Cardiac fibroblast (primary cell): ENCODE measurements at regions not wholly inside any gene's neighbourhood (a gene's known extent, or its start where the extent isn't known, plus 50 kb on each side); places are given as distances from the start of the nearest gene placed in this dataset.
A peak's percentile ranks its signal among the peaks of the same experiment; 100 is the strongest.

Source experiments
- DNase-seq, 2 donors: peaks; one replicate each; pipeline versions ENCODE4 v3.0.0 to v3.0.0-alpha.2; 2010; ENCODE audit warnings: low read depth in 2 of 2
- H3K4me3 ChIP-seq, 2 donors: replicated peaks in 1 of 2; 1 replicate in 1 of 2; 2 replicates in 1 of 2; pipeline ENCODE4 v1.5.1; 2011; ENCODE audit warnings: low read depth in 2 of 2, low read length in 2 of 2, mild to moderate bottlenecking in 2 of 2, moderate library complexity in 1 of 2
- TF ChIP-seq, protein P1 (sequence below): IDR thresholded peaks from one replicate; pipeline ENCODE4 v1.5.1; 2011; ENCODE audit warnings: low read depth, mild to moderate bottlenecking, low read length, inconsistent platforms

DNA sequence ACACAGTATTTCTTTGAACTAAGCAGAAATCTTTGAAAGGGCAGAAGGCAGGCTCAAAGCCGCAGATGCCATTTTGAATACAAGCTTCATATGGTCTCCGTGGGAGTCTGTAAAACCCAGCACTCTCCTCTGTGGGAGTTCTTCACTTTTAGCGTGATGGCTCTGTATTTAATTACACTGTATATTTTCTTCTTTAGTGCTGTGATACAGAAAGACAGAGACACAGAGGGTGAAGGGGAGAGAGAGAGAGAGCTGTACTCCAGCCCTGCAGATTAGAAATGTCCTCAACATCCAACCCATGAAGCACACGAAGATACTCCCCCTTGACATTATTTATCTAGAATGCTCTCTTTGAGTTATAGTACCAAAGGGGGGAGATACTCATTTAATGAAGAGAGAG lies 752.6 kb upstream of the NR2F2 start:
- no peak for DNase-seq
- no peak overlapping the region for H3K4me3 ChIP-seq
- TF ChIP-seq, protein P1, sequence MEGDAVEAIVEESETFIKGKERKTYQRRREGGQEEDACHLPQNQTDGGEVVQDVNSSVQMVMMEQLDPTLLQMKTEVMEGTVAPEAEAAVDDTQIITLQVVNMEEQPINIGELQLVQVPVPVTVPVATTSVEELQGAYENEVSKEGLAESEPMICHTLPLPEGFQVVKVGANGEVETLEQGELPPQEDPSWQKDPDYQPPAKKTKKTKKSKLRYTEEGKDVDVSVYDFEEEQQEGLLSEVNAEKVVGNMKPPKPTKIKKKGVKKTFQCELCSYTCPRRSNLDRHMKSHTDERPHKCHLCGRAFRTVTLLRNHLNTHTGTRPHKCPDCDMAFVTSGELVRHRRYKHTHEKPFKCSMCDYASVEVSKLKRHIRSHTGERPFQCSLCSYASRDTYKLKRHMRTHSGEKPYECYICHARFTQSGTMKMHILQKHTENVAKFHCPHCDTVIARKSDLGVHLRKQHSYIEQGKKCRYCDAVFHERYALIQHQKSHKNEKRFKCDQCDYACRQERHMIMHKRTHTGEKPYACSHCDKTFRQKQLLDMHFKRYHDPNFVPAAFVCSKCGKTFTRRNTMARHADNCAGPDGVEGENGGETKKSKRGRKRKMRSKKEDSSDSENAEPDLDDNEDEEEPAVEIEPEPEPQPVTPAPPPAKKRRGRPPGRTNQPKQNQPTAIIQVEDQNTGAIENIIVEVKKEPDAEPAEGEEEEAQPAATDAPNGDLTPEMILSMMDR, result no peak

DNA sequence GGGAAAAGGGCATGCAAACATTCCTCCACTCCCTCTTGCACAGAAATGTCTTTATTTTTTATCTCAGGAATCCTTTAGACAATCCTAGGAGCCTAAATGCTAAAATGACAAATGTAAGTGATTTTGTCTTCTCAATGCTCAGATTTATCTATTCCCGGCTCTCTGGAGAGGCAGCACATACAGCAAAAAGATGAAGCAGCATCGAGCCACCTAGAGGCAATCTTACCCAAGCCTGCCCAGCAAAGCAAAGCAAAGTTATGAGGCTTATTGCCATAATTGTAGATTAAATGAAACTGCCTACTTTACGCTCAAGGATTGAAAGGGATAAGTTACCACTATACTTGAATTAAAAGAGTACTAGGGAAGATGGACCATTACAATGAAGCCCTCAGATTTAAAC lies 750.4 kb upstream of the NR2F2 start:
- TF ChIP-seq, protein P1, result no peak
- H3K4me3 ChIP-seq, result no peak overlapping the region
- DNase-seq, result no peak

DNA sequence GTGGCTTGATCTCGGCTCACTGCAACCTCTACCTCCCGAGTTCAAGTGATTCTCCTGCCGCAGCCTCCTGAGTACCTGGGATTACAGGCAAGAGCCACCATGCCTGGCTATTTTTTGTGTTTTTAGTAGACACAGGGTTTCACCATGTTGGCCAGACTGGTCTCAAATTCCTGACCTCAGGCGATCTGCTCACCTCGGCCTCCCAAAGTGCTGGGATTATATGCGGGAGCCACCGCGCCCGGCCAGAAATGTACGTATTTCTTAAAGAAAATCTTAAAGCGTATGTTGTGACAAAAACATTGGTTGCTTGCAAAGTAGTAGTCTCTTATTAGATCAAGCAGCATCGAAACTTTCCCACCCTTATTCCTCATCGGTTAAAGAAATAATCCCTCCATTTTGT lies 748.9 kb upstream of the NR2F2 start:
- TF ChIP-seq, protein P1, result no peak
- H3K4me3 ChIP-seq, result no peak overlapping the region
- DNase-seq, result no peak

DNA sequence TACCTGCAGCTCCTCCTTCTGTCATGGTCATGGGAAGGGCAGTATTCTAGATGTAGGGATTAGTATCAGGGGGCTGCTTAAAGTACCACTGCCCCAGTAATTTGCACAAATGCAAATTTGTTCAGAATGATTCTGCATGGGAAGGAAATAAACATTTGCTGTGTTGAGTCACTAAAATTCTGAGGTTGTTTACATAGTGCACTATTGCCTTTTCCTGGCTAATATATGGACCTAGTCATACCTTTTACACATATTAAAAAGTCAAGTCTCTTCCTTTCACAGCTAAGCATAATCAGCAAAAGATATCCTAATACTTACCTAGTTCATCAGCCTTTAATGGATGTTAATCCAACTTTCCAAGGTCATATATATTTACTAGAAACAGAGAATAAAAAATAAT lies 746.4 kb upstream of the NR2F2 start:
- TF ChIP-seq, protein P1, result no peak
- no peak overlapping the region for H3K4me3 ChIP-seq
- DNase-seq, result no peak

DNA sequence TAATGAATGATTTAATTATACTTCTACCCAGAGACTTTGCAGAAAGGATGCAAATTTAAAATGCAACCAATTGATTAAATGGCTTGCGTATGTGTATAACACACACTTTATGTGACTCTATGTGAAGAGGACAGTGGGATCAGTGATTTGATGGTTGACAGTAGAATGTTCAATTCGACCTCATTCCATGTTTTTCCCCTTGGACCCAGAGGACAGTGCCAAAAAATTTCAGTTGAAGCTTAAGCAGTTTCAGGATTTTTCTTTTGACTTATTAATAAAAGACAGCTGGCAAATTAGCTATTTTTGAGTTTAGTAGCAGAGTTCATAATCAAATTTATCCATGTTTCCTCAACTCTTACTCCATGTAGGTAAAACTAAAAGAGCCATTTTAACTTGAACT lies 742.4 kb upstream of the NR2F2 start:
- no peak overlapping the region for H3K4me3 ChIP-seq
- no peak for DNase-seq
- TF ChIP-seq, protein P1, result no peak

DNA sequence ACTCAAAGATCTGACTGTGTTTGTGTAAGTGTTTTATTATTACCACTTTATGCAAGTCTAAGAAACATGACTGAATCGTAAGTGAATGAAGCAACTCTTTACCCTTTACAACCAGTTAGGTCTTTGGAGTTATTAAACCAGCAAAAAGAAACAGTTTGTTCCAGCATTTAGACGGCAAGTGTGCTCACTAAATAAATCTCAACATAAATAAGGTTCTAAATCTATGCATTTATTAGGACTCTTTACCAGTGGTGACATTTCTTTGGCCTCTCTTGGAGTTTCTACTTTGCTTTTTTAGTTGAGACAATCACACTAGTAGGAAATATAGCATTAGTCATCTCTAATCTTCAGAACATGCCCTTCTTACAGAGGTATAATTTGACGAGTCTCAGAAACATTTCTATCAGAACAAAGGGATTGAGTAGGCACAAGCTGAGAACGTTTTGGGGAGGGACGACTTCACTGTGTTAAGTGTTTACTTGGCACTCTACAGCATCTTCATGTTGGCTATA lies 739.9 kb upstream of the NR2F2 start:
- TF ChIP-seq, protein P1, result no peak
- no peak overlapping the region for H3K4me3 ChIP-seq
- peak; percentile 47 to 76 for DNase-seq

DNA sequence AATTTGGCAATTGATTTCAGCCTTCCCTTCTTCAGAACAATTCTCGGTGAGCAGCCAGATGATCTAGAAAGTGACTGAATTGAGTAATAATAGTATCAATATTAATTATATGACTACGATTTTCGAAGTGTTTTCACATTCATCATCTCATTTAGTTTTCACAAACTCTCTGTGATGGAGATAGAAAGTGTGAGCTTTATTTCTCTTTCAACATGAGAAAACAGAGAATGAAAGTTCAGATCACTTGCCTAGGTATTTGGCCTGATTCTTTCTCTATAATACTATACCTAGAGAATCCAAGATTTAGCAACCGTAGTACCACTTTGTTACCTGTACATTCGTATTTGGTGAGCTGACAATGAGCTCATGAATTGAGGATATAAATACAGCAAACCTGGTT lies 739.2 kb upstream of the NR2F2 start:
- TF ChIP-seq, protein P1, result no peak
- no peak overlapping the region for H3K4me3 ChIP-seq
- no peak for DNase-seq
